Lower leg skin (tissue), 3 donors: ENCODE measurements at regions not wholly inside any gene's neighbourhood (a gene's known extent, or its start where the extent isn't known, plus 50 kb on each side); places are given as distances from the start of the nearest gene placed in this dataset.

ENCODE experiments used
- CTCF ChIP-seq, 3 donors: fragments of 450-650 bp; IDR thresholded peaks; one replicate each; pipeline ENCODE4 v1.5.1; 2016; ENCODE audit warnings: antibody characterized with exemption in 3 of 3, mild to moderate bottlenecking in 3 of 3, moderate library complexity in 2 of 3
- POLR2A ChIP-seq, 2 donors: fragments of 450-650 bp; IDR thresholded peaks; one replicate each; pipeline ENCODE4 v1.6.1; 2016 to 2017; ENCODE audit warnings: antibody characterized with exemption in 2 of 2, mild to moderate bottlenecking in 1 of 2, moderate library complexity in 1 of 2

- TF ChIP-seq POLR2A (IDR thresholded peaks at IDR 0.05), result no peak
- no peak for TF ChIP-seq CTCF (IDR thresholded peaks at IDR 0.05)
Measured at GRCh38 chr14:98909251-98909944, 362.6 kb downstream of the BCL11B start.
